ENCODE measurements at regions not wholly inside any gene's neighbourhood (a gene's known extent, or its start where the extent isn't known, plus 50 kb on each side); places are given as distances from the start of the nearest gene placed in this dataset.
A peak's percentile ranks its signal among the peaks of the same experiment; 100 is the strongest.

- peak; percentile 90 for TF ChIP-seq CTCF (conservative IDR thresholded peaks at IDR 0.05; ENCODE audit: low read depth, low read length)
- DNase-seq (ENCODE audit: low read depth) = no peak
- H3K4me3 ChIP-seq (ENCODE audit: low read depth, low read length) = no peak overlapping the region
These were observed 82.9 kb upstream of the CACNA1A start for GRCh38 chr19:13588957-13589833.

DNA sequence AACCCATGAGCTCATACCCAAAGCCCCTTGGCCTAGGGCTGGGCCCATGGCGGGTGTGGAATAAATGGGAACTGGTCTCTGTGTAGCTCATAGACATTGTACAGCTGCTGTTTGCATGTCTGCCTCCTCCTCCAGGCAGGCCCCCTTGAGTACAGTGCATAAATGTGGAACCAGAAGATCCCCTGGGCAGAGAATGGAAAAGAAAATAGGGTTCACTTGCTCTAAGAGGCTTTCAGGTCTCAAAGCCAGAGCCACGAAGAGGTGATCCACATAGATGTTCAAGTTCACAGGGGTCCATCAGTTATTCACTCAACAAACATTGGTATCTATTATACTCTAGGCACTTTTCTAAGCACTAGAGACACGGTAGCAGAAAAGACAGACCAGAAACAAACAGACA lies 79.2 kb upstream of the CACNA1A start:
- TF ChIP-seq CTCF (conservative IDR thresholded peaks at IDR 0.05; ENCODE audit: low read depth, low read length) = no peak
- no peak for DNase-seq (ENCODE audit: low read depth)
- H3K4me3 ChIP-seq (ENCODE audit: low read depth, low read length) = no peak overlapping the region

DNA sequence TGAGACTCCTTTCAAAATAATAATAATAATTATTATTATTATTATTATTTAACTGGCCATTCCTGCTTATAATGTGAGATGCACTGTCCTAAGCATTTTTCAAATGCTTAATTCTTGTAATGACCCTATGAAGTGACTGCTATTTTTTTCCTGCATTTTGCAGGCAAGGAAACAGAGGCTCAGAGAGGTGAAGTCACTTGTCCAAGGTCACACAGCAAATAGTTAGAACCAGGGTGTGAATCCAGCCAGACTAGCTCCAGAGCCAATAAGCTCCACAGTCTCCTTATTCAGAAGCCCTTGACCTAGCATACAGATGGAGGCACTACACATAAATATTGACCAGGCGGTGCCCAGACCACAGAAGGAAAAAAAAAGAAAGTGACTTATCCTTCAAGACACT lies 77.5 kb upstream of the CACNA1A start:
- no peak for TF ChIP-seq CTCF (conservative IDR thresholded peaks at IDR 0.05; ENCODE audit: low read depth, low read length)
- no peak for DNase-seq (ENCODE audit: low read depth)

GRCh38 chr19:13583114-13583513 lies 76.8 kb upstream of the CACNA1A start:
- no peak overlapping the region for H3K4me3 ChIP-seq (ENCODE audit: low read depth, low read length)
- TF ChIP-seq CTCF (conservative IDR thresholded peaks at IDR 0.05; ENCODE audit: low read depth, low read length) = no peak
- no peak for DNase-seq (ENCODE audit: low read depth)

More for the DNA sequence above, 77.5 kb upstream of the CACNA1A start:
- no peak overlapping the region for H3K4me3 ChIP-seq (ENCODE audit: low read depth, low read length)

GRCh38 chr19:13581576-13581975 lies 75.3 kb upstream of the CACNA1A start:
- TF ChIP-seq CTCF (conservative IDR thresholded peaks at IDR 0.05; ENCODE audit: low read depth, low read length) = no peak
- H3K4me3 ChIP-seq (ENCODE audit: low read depth, low read length) = no peak overlapping the region
- DNase-seq (ENCODE audit: low read depth) = no peak

- H3K4me3 ChIP-seq (ENCODE audit: low read depth, low read length) = no peak overlapping the region
- no peak for DNase-seq (ENCODE audit: low read depth)
- no peak for TF ChIP-seq CTCF (conservative IDR thresholded peaks at IDR 0.05; ENCODE audit: low read depth, low read length)
These were observed 73.2 kb upstream of the CACNA1A start for GRCh38 chr19:13579388-13580060.

Data from epithelial cell of proximal tubule (primary cell).